GM19438 (cell line): ENCODE measurements at regions not wholly inside any gene's neighbourhood (a gene's known extent, or its start where the extent isn't known, plus 50 kb on each side); places are given as distances from the start of the nearest gene placed in this dataset.

ENCODE experiments used
- ATAC-seq: cut with Tn5 transposase; IDR thresholded peaks from one replicate; pipeline ENCODE4 v1.9.1; 2021; ENCODE audit warnings: low read depth; ENCODE audit not compliant: unreplicated experiment

DNA sequence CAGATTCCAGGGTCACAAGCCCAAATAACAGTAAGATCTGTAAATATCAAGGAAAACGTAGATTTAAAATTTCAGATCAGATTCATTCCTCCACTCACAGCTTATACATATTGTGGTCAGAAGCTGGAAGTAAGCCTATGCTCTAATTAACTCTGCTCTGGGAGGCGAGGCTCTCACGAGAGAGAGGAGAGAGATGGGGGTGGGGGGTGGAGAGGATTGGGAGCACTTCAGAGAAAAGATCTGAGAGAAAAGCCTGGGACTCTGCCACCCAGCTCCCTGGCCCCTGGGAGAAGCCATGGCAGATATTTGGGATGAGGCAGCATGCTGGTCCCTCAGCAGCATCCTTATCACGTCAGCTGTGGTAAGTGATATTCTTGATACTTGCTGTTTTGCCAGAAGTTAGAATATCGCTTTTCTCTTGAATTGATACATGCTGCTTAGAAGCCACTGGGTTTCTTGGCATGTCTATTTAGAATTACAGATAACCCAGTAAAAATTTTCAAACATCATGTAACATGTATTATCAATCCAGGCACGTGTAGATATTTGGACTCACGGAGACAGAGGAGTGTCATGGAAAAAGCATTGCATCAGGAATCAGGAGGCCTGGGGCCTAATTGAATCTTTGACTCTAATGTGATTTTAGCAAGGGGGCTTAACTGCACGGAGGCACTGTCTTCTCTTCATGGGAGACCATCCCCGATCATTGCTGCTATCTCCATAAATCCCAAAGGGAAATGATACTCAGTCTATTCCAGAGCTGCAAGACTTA is 265.4 kb downstream of the HRH4 start:
- ATAC-seq: no peak

DNA sequence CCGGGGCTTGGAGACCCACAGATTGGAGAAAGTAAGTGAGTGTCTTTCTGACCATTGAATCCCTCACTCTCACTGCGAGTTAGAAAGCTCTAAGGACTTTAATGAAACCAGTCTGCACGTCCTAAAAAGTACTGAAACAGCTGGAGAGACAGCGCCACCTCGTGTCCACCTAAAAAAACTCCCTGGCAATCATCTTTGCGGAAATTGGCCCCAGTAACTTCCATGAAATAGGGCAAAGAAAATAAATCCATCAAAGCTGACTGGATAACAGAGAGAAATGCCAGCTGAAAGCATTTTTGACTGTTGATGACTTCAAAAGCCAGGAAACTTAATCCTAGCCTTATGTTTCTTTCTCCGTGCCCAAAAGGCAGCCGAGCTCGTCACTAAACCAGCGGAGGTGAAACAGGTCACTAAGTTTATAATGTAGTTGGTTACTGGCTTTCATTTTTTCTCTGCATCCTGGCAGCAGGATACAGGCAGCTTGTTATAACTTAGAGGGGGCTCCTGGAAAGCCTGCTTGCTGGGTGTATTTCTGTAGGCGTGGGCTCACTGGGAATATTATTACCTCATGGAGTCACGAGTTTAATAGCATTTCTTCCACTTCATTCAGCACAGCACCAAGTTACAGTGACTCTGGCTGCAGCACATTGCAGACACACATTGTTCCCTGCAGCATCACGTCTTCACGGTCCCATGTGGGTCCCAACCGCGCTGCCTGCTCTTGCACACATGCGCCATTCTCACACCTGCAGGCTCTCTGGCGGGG is 266.5 kb downstream of the HRH4 start:
- ATAC-seq: peak; percentile 64

DNA sequence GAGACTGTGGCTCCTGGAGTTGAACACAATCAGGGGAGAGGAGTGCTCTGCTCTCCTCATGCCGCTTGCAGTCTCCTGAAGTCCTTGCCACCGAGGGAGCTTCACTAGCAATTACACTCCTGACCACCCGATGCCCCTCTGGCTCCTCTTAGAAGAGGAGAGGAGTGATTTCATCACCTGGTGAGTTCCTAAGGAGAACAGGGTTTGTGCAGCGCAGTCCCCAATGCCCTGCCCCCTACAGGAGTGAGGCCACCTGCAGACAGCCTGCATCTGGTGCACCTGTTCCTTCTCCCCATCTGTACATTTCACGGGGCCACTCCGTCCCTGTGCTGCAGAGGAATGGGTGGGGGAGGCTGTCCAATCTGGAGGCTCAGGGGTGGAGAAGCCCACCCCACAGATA is 267.2 kb downstream of the HRH4 start:
- no peak for ATAC-seq

DNA sequence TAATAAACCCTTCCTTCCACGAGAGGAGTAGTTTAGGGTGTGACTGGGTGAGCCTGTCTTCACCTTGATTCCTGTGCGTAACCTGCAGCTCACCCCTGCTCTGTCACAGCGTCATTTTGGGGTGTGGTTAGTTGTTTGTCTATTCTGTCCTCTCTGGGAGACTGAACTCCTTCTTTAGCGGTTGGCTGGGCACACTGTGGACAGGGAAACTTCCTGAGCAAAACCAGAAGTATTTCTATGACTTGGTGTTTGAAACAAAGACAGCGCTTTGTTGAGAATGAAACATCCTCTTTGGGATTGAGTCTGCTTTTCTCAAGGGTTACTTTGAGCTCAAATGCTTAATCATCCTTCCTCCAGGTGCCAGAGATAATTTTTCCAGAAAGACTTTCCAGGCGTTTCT is 270.7 kb downstream of the HRH4 start:
- no peak for ATAC-seq

DNA sequence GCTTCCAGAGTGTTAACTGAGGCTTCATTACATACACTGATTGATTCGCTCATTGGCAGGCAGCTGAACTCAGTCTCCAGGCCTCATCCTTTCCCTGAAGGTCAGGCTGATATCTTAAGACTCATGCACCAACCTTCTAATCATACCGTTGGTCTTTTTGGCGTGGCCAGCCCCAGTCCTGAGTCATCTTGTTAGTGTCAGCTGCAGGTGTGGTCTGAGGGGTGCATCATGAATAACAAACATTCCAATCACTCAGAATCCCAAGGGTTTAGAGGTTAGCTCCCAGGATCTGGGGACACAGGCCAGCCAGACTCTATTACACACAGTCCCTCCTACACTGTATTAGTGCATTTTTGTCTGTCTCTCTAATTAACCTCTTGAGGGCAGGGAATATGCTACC is 271.5 kb downstream of the HRH4 start:
- no peak for ATAC-seq

DNA sequence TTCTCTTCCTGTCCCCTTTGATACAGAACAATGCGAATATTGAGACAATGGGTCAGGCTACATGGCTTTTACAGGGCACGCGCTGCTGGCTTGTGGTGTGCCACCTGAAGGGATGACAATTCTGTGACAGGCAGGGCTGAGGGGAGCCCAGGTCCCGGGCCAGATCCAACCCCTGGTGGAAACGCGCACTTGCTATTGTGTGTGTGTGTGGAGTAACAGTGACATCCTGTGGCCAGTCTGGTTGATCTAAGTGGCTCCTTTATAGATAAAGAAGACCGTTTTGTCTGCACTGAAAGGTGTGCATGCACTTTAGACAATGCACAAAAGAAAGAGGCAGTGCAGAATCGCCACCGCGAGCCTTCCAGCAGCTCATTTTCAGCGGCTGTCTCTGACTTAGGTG is 273.6 kb downstream of the HRH4 start:
- no peak for ATAC-seq

DNA sequence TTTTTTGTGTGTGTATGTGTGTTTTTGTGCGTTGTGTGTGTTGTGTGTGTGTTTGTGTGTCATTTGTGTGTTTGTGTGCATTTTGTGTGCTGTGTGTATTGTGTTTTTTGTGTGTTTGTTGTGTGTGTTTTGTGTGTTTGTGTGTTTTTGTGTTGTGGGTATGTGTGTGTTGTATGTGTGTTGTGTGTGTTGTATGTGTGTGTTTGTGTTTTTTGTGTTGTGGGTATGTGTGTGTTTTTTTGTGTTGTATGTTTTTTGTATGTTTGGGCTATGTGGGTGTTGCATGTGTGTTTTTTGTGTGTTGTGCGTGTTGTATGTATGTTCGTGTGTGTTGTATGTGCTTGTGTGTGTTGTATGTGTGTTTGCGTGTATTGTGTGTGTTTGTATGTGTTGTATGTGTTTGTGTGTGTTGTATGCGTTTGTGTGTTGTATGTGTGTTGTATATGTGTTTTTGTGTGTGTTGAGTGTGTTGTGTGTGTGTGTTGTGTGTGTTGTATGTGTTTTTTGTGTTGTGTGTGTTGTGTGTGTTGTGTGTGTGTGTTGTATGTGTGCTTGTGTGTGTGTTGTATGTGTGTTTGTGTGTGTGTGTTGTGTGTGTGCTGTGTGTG is 275.3 kb downstream of the HRH4 start:
- ATAC-seq: no peak

DNA sequence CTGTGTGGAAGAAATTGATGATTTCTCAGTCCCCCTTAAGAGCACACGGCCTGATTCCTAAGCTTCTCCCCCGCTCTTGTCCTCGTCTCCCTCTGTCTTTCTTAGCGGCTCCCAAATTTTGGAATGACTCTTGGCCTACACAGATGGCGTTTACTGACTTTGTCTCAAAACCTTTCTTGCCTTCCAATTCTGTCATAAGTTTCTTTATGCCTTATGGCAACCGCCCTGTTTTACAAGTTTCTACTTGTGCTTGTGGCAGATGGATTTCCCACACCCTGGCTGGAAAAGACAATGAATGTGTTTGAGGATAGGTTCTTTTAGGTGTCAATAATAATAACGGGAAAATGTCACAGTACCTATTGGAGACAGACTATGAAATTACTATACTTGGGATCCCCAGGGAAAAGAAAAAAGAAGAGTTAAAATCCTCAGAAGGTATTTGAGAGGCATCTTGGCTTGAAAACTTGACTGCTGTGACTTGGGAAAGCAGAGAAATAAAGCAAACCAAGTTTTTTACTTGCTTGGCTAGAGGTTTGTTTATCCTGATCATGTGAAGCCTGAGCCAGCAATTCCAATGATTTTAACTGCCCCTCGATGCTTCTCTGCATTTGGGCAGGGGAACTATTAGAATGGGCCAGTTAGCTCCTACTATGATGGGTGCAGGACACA is 276.4 kb downstream of the HRH4 start:
- ATAC-seq: no peak

DNA sequence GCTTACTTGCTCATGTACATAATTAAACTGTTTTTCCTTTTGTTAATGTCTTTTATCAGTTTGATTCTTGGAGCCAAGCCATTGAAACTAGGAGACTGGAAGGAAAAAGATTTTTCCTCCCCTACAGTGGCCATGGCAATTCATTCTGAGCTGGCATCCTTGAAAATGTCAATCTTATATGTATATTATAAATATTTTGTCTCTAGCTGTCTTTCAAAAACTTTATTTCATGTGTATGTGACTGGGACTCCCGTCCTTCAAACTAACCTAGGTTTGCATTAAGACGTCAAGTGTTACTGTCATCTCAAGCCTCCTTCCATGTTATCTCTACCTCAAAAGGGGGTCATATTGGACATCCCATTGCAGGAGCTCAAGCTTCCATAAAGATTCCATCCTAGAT is 280.4 kb downstream of the HRH4 start:
- ATAC-seq: no peak

DNA sequence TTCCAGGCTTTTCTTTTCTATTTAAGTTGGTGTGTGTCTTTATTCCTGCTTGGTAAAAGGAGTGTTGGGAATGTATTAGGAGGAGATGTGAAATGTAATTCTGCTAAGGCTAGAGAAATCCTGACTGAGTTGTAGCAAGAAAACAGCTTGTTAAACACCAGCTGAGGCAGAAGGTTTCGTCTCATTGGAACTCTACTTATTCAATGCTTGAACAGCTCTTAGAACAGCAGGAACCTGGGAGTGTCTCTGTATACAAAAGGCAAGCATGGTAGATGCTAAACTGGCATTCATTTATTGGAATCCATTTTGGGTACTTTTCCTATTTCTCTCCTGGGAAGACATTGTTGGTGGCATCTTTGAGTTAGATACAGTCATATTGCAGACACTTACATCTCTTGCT is 280.9 kb downstream of the HRH4 start:
- ATAC-seq: no peak

DNA sequence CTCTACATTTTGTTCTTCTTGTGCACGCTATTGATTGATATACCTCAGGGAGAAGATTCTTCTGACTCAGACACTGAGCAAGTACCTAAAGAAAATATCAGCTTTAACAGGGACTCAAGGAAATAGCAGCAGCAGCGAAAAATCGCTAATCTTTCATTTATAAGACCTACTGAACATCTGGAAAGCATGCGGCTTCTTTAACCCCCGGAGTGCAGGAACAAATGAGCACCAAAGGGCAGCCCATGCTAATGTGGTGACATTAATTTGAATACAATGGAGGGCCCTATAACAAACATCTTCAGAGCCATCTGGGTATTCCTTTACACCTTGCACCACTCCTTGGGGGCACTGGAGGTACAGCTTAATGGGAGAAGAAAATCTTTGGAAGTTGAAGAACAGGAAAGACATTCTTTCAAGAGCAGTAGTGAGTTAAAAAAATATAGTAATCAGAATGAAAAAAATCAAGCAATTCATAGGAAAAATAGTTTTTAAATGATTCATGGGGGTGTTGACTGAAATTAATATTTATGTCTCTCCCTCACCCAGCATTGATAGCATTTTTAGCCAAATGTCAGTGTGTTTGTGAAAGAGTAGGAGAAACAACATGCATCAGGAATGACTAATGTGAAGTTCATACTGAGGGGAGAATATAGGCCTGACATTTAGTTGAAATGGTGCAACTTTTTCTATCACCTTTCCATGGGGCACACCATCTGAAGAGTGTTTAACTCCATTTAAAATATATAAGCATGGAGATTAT is 281.7 kb downstream of the HRH4 start:
- no peak for ATAC-seq

DNA sequence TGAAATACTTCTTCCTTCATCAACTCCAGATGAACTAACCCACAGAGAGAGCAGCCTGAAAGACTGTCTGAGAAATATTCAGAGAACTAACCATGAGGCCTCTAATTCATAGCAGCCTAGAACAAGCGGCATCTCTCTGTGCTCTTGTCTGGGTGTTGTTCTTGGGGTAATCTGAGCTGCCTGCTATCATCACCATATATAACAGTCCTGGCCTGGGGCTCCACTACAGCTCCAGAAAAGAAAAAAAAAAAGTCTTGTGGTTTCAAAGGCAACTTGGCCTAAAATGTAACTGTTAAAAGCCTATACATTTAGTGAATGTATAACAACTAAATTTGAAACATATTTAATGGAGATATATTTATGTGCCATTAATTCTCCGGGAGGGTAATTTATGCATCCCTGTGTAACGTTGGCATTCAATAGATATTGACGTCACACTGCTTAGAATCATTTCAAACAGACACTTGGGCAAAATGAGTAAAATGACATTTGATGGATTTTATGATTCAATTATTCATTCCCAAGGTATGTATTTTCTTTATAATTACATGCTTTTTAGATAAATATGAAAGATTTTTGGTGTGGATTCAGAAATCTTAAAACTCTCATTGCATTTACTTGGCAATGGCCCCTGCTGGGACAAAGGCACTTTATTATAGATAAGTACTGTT is 294.3 kb downstream of the HRH4 start:
- no peak for ATAC-seq

DNA sequence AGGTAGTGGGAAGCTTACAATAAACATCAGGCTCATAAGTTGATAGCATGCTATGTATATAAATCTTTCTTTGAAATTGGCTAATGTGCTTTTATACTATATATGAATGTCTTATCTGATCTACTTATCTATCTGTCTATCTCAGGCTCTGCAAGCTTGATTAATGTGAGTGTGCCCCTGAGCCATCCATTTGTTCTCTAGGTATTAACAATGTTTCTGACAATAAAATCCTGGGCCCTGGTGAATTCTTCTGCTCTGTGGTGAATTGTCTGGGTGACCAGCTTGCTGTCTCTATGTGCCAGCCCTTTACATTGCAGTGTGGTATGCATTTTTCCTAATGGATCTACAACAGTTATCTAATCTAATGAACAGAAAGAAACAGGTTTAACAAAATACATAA is 295.9 kb downstream of the HRH4 start:
- ATAC-seq: no peak

DNA sequence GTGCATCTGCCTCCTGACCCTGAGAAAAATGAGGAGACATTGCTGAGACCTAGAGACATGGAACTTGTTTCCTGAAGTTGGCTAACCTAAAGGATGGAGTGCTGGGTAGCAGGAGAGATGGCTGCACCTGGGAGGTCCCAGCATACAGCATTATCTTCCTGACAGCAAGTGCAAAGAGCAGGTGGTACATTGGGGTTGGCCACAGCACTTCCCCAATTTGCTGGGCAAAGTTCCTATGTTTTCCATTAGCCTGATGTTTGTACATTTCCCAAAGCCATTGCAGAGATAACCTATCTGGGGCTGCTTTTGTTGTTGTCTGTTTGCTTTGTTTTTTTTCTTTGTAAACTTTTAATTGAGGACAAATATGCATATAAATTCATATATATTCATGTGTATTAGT is 296.7 kb downstream of the HRH4 start:
- ATAC-seq: no peak

DNA sequence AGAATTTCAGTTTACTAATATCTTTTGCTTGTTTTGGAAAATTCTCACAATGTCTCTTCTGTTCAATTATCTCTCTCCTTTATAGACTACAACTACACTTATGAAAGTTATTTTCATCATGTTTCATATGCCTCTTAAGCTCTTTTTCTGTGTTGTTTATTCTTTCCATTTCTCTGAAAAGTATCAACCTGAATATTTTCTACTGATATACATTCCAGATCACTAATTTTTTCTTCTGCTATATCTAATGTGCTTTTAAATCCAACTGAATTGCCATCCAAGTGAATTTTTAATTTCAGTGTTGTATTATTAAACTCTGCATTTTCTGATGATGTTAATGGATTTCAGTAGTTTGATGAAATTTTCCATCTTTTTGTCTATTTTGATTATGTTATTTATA is 301.3 kb downstream of the HRH4 start:
- no peak for ATAC-seq

DNA sequence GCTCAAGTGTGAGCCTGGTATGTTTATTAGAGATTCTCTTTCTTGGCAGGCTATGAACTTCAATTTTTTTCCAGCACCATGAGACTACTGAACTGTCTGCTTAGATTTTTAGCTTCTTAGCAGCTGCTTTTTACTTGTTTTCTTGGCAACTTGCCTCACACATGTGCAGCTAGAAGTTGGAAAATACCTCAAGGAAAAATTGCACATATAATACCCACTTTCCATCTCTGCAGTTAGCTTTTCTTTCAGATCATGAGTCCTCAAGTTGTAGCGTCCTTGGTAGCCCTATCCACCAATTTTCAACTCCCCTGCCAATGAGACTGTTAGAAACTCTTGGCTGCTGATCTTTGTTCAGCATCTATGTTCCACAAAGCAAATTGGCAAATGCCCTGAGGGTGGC is 302.1 kb downstream of the HRH4 start:
- no peak for ATAC-seq

DNA sequence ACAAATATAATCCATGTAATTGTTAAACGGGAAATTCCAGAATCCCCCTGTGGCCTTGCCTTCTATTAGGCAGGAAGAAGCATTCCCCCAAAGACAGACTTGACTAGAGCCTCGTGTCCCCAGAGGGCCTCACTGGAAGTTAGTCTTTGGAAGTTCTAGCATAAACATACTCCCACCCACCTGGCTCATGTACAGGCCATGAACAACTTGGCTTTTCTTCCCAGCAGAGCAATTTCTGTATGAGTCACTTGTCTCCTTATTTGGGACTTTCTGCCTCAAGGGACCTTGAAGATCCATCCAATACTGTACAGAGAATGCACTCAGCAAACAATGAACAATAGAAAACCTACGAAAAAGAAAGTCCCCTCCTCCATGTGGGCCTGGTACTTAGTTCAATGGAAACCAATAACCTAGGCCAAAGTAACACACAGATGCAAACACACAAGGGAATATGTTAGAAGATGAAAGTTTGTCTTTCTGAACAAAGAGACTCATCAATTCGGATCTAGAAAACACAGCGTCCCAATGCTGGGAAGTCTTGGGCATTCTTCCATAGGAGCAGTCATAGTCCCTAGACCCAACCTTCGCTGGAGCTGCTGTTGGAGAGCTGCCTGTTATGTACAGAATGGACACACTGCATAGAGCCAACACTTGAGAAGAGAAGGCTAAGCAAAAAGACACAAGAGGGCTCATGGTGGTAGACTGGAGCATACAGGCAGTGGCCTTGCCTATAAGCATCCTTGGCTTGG is 303.5 kb downstream of the HRH4 start:
- ATAC-seq: no peak

DNA sequence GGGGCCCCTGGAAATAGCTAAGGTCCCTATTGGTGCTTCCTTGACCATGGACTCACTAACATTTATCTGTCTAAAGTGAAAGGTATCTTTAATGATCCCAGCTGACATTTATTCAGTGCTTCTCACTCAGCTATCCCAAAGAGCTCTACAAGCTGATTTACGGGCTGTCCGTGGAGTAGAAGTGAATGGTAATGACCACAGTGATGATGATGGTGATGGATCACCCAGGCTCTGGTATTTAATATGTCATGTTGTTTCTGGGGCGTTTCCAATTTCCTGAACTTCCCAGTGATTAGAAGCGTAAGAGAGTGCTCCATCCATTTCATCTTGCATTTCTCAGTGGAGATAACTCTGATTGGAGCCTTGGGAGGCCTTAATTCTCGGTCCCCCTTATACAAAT is 304.3 kb downstream of the HRH4 start:
- ATAC-seq: no peak

DNA sequence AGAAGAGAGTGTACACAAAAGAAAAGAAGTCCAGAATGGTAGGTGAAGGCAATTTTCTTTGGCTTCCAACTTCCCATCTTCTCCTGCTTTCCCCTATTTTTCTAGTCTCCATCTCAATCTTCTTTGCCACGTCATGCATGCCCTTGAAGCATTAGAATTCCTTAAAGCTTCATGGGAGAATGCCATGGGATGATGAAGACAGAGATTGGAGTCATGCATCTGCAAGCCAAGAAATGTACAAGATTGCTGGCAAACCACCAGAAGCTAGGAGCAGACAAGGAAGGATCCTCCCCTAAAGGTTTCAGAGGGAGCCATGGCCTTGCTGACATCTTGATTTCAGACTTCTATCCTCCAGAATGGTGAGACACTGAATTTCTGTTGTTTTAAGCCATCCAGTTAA is 305.9 kb downstream of the HRH4 start:
- ATAC-seq: no peak
